H1 (cell line): ENCODE measurements at regions not wholly inside any gene's neighbourhood (a gene's known extent, or its start where the extent isn't known, plus 50 kb on each side); places are given as distances from the start of the nearest gene placed in this dataset.

Experiments
- CTCF ChIA-PET: fragments of 300-600 bp; sonication (Branson Sonifier 250); formaldehyde crosslinking; loops from one replicate; lab custom pipeline; 2021; ENCODE audit not compliant: partially characterized antibody; lab: Charles Lee
- POLR2A ChIA-PET: fragments of 300-600 bp; sonication (Branson Sonifier 250); formaldehyde crosslinking; loops from one replicate; lab custom pipeline; 2021; ENCODE audit warnings: inconsistent platforms; ENCODE audit not compliant: partially characterized antibody; lab: Charles Lee
- DNase-seq, 2 experiments: peaks; one replicate each; pipeline versions ENCODE4 v3.0.0 to v3.0.0-alpha.2; 2010 to 2022; ENCODE audit warnings: low spot score in 2 of 2, low read depth in 1 of 2, mixed read lengths in 1 of 2
- FAIRE-seq: peaks from 2 replicates; lab custom pipeline; 2011; peaks lifted over from hg19 to GRCh38; lab: Jason Lieb, UNC
- H2AFZ ChIP-seq: 2 replicates; pipeline ENCODE4 v1.8.1; 2012; ENCODE audit warnings: low read length, inconsistent platforms
- H2AK5ac ChIP-seq: 2 replicates; pipeline ENCODE4 v1.6.1; 2013; ENCODE audit warnings: low read depth, low read length
- H2BK120ac ChIP-seq: replicated peaks from 2 replicates; pipeline ENCODE3; 2013; ENCODE audit warnings: low read depth, low read length, inconsistent platforms
- H2BK12ac ChIP-seq: 2 replicates; pipeline ENCODE4 v1.6.1; 2013; ENCODE audit warnings: low read depth, low read length
- H2BK15ac ChIP-seq: 2 replicates; pipeline ENCODE4 v1.6.1; 2013; ENCODE audit warnings: low read length
- H2BK20ac ChIP-seq: 2 replicates; pipeline ENCODE4 v1.6.1; 2013; ENCODE audit warnings: low read length
- H2BK5ac ChIP-seq: 2 replicates; pipeline ENCODE4 v1.6.1; 2013; ENCODE audit warnings: low read depth, low read length
- H3K14ac ChIP-seq: 2 replicates; pipeline ENCODE4 v1.6.1; 2013; ENCODE audit warnings: inconsistent platforms; ENCODE audit not compliant: insufficient read length
- H3K18ac ChIP-seq: 2 replicates; pipeline ENCODE4 v1.6.1; 2013; ENCODE audit warnings: low read length; ENCODE audit errors: extremely low read depth
- H3K23ac ChIP-seq: 2 replicates; pipeline ENCODE4 v1.6.1; 2013; ENCODE audit warnings: inconsistent platforms; ENCODE audit not compliant: insufficient read length
- H3K23me2 ChIP-seq: 2 replicates; pipeline ENCODE4 v1.6.1; 2013; ENCODE audit warnings: low read depth, low read length
- H3K27ac ChIP-seq: 2 replicates; pipeline ENCODE4 v1.6.1; 2011; ENCODE audit warnings: low read depth, low read length, inconsistent platforms
- H3K27me3 ChIP-seq, 4 experiments: replicated peaks in 1 of 4; 1 replicate in 1 of 4; 2 replicates in 3 of 4; pipeline versions ENCODE4 v1.6.1 to v1.8.1; 2011 to 2013; ENCODE audit warnings: low read length in 3 of 4, mild to moderate bottlenecking in 3 of 4, inconsistent platforms in 2 of 4, mixed read lengths in 2 of 4, moderate library complexity in 1 of 4; ENCODE audit not compliant: control insufficient read depth in 3 of 4, insufficient read depth in 3 of 4; ENCODE audit errors: extremely low read depth in 1 of 4
- H3K36me3 ChIP-seq, 4 experiments: 2 replicates each; pipeline versions ENCODE4 v1.6.1 to v1.8.1; 2011 to 2013; ENCODE audit warnings: mild to moderate bottlenecking in 4 of 4, low read length in 3 of 4, moderate library complexity in 2 of 4, control low read depth in 1 of 4, inconsistent platforms in 1 of 4; ENCODE audit not compliant: insufficient read depth in 4 of 4, control insufficient read depth in 2 of 4
- H3K4ac ChIP-seq: replicated peaks from 2 replicates; pipeline ENCODE3; 2013; ENCODE audit warnings: low read length, low read depth, mixed read lengths, inconsistent platforms; ENCODE audit not compliant: insufficient read length
- H3K4me1 ChIP-seq, 4 experiments: replicated peaks in 1 of 4; 1 replicate in 1 of 4; 2 replicates in 3 of 4; pipeline versions ENCODE4 v1.6.1 to v1.8.1; 2011 to 2013; ENCODE audit warnings: low read length in 3 of 4, inconsistent platforms in 2 of 4, mixed read lengths in 1 of 4; ENCODE audit not compliant: insufficient read depth in 4 of 4, control insufficient read depth in 3 of 4
- H3K4me2 ChIP-seq, 2 experiments: 2 replicates each; pipeline versions ENCODE4 v1.6.1 to v1.8.1; 2011 to 2013; ENCODE audit warnings: low read depth in 2 of 2, low read length in 2 of 2, control low read depth in 1 of 2, inconsistent platforms in 1 of 2, mild to moderate bottlenecking in 1 of 2; ENCODE audit not compliant: insufficient read depth in 1 of 2
- H3K4me3 ChIP-seq, 4 experiments: fragments of 200-600, 300-600 bp in 1 of 4; sonication (generic), shearing (Covaris generic), sonication (Bioruptor Twin) in 1 of 4; 2 replicates each; pipeline versions ENCODE4 v1.5.1 to v1.8.1; 2011 to 2016; ENCODE audit warnings: low read length in 4 of 4, low read depth in 3 of 4, control low read depth in 2 of 4, inconsistent platforms in 2 of 4, mild to moderate bottlenecking in 2 of 4, mixed read lengths in 1 of 4, moderate library complexity in 1 of 4; ENCODE audit not compliant: insufficient read depth in 2 of 4; ENCODE audit errors: extremely low read depth in 1 of 4
- H3K56ac ChIP-seq: replicated peaks from 2 replicates; pipeline ENCODE3; 2013; ENCODE audit warnings: low read depth, mild to moderate bottlenecking, mixed read lengths, low read length, inconsistent platforms; ENCODE audit not compliant: insufficient read length
- H3K79me1 ChIP-seq: 2 replicates; pipeline ENCODE4 v1.6.1; 2013; ENCODE audit warnings: low read depth, low read length, control low read depth
- H3K79me2 ChIP-seq, 2 experiments: 2 replicates each; pipeline versions ENCODE4 v1.6.1 to v1.8.1; 2012 to 2013; ENCODE audit warnings: low read length in 2 of 2, mild to moderate bottlenecking in 2 of 2, inconsistent platforms in 1 of 2; ENCODE audit not compliant: insufficient read depth in 2 of 2, control insufficient read depth in 1 of 2
- H3K9ac ChIP-seq, 4 experiments: replicated peaks in 1 of 4; 1 replicate in 1 of 4; 2 replicates in 3 of 4; pipeline versions ENCODE4 v1.6.1 to v1.8.1; 2011 to 2013; ENCODE audit warnings: low read depth in 3 of 4, low read length in 3 of 4, control low read depth in 2 of 4, mild to moderate bottlenecking in 2 of 4, moderate library complexity in 2 of 4, inconsistent platforms in 1 of 4; ENCODE audit errors: extremely low read depth in 1 of 4
- H3K9me3 ChIP-seq, 2 experiments: 2 replicates each; pipeline versions ENCODE4 v1.6.1 to v1.8.1; 2012 to 2013; ENCODE audit warnings: mild to moderate bottlenecking in 2 of 2, moderate library complexity in 2 of 2, control low read depth in 1 of 2, inconsistent platforms in 1 of 2, low read depth in 1 of 2, low read length in 1 of 2, mixed read lengths in 1 of 2; ENCODE audit not compliant: insufficient read depth in 2 of 2
- H4K20me1 ChIP-seq, 2 experiments: replicated peaks in 1 of 2; 2 replicates each; pipeline versions ENCODE3 to v1.8.1; 2011 to 2013; ENCODE audit warnings: inconsistent platforms in 2 of 2, low read length in 2 of 2, mild to moderate bottlenecking in 1 of 2; ENCODE audit not compliant: insufficient read depth in 2 of 2, control insufficient read depth in 1 of 2
- H4K5ac ChIP-seq: 2 replicates; pipeline ENCODE4 v1.6.1; 2013; ENCODE audit warnings: low read length, low read depth, mixed read lengths, inconsistent platforms; ENCODE audit not compliant: insufficient read length
- H4K8ac ChIP-seq: 2 replicates; pipeline ENCODE4 v1.8.0; 2013; ENCODE audit warnings: mild to moderate bottlenecking, moderate library complexity, low read length, inconsistent platforms; ENCODE audit not compliant: insufficient read depth; ENCODE audit errors: extremely low read depth
- H4K91ac ChIP-seq: replicated peaks from 2 replicates; pipeline ENCODE3; 2013; ENCODE audit warnings: low read length, mixed read lengths, inconsistent platforms; ENCODE audit not compliant: insufficient read length
- BCL11A ChIP-seq, 2 experiments: IDR thresholded peaks; one replicate each; pipeline ENCODE4 v1.6.1; 2011; ENCODE audit warnings: low read depth in 2 of 2, low read length in 2 of 2, mild to moderate bottlenecking in 2 of 2
- CHD1 ChIP-seq: IDR thresholded peaks from 2 replicates; pipeline ENCODE4 v1.6.1; 2012; ENCODE audit warnings: low read depth, low read length, improper control_type of control experiment
- CTBP2 ChIP-seq: IDR thresholded peaks from 2 replicates; pipeline ENCODE4 v1.7.0; 2011; ENCODE audit warnings: borderline replicate concordance, mild to moderate bottlenecking, moderate library complexity, mixed read lengths, low read length; ENCODE audit not compliant: insufficient read depth, insufficient read length
- E2F6 ChIP-seq: IDR thresholded peaks from 2 replicates; pipeline ENCODE4 v1.6.1; 2012; ENCODE audit warnings: inconsistent platforms
- KDM1A ChIP-seq: fragments of 200-600, 300-600 bp; sonication (generic); IDR thresholded peaks from 2 replicates; pipeline ENCODE4 v1.7.1; 2016; ENCODE audit warnings: mild to moderate bottlenecking, low read length, borderline replicate concordance
- NANOG ChIP-seq: IDR thresholded peaks from 2 replicates; pipeline ENCODE4 v1.6.1; 2011; ENCODE audit warnings: low read length, low read depth, mild to moderate bottlenecking, inconsistent platforms; ENCODE audit not compliant: insufficient read depth, poor library complexity, severe bottlenecking
- NRF1 ChIP-seq: IDR thresholded peaks from 2 replicates; pipeline ENCODE4 v1.6.1; 2011; ENCODE audit warnings: mild to moderate bottlenecking, low read depth, low read length, improper control_type of control experiment
- RFX5 ChIP-seq: IDR thresholded peaks from 2 replicates; pipeline ENCODE4 v1.6.1; 2011; ENCODE audit warnings: low read depth, low read length, improper control_type of control experiment, borderline replicate concordance
- RXRA ChIP-seq: IDR thresholded peaks from 2 replicates; pipeline ENCODE4 v1.6.1; 2011; ENCODE audit warnings: low read depth, mild to moderate bottlenecking, low read length, moderate library complexity; ENCODE audit not compliant: insufficient read depth
- TAF1 ChIP-seq: IDR thresholded peaks from 2 replicates; pipeline ENCODE4 v1.6.1; 2011; ENCODE audit warnings: mild to moderate bottlenecking, low read depth, low read length
- ZNF274 ChIP-seq: IDR thresholded peaks from 2 replicates; pipeline ENCODE4 v1.7.0; 2012; ENCODE audit warnings: low read length, borderline replicate concordance; ENCODE audit errors: extremely low read depth
- WGBS, 2 experiments: shearing (Covaris generic) in 1 of 2; methylation state at CpG; one replicate each; pipeline versions ENCODE4 v1.1.6 to v1.1.7; 2013 to 2015; ENCODE audit warnings: low lambda C conversion rate in 2 of 2, mixed read lengths in 2 of 2, inconsistent platforms in 1 of 2, low coverage in 1 of 2, missing lambda C conversion rate in 1 of 2; ENCODE audit not compliant: insufficient replicate concordance in 2 of 2, insufficient coverage in 1 of 2, insufficient read length in 1 of 2; ENCODE audit errors: extremely low coverage in 1 of 2, missing lambda C conversion rate in 1 of 2; 5-methylcytosine and 5-hydroxymethylcytosine counted together
- TF ChIP-seq, protein P1 (sequence below): IDR thresholded peaks from 2 replicates; pipeline ENCODE4 v1.6.1; 2011; ENCODE audit warnings: low read length, improper control_type of control experiment

- Histone ChIP-seq H3K14ac (no peak overlapping the region), H2BK5ac (no peak overlapping the region), H3K27me3 (no peaks in the 10 kb centered on the region), H4K8ac (no peak overlapping the region), H3K27ac (no peak overlapping the region), H4K20me1 (no peaks in the 10 kb centered on the region), H4K91ac (no peak overlapping the region), H3K23me2 (no peaks in the 10 kb centered on the region), H3K4ac (no peak overlapping the region), H3K79me1 (no peaks in the 10 kb centered on the region), H3K4me3 (no peak overlapping the region), H3K9ac (no peak overlapping the region), H2AFZ (no peak overlapping the region), H2BK15ac (no peak overlapping the region), H2AK5ac (0 out of 2 replicates have a peak overlapping the region, but pooled peaks have one; percentile 65), H2BK120ac (no peak overlapping the region), H3K36me3 (no peaks in the 10 kb centered on the region), H4K5ac (no peak overlapping the region), H3K4me1 (peaks cover 2 to 5% (median 3%) of the 10 kb centered on the region in 4 experiments; a peak in 3 of 7 replicates), H2BK20ac (no peak overlapping the region), H3K18ac (no peak overlapping the region), H3K4me2 (no peak overlapping the region), H3K23ac (no peak overlapping the region), H3K79me2 (no peaks in the 10 kb centered on the region), H2BK12ac (no peak overlapping the region), H3K56ac (no peak overlapping the region), H3K9me3 (peaks cover 10 to 14% of the 10 kb centered on the region in 2 experiments; a peak in 3 of 4 replicates)
- no peak for DNase-seq
- WGBS, 2 experiments: 71% methylated on average over 2 of the region's 2 CpGs; no CpG with 5 or more reads in 1 of the 2 experiments
- ChIA-PET CTCF (interaction anchor here (0.8 kb wide), 1 partner anchor 8 kb away, joined by 3 read pairs; no protein-coding TSS in a partner anchor), POLR2A (no interaction called here)
- FAIRE-seq: no peak
- TF ChIP-seq CHD1: no peak
- TF ChIP-seq, protein P1, sequence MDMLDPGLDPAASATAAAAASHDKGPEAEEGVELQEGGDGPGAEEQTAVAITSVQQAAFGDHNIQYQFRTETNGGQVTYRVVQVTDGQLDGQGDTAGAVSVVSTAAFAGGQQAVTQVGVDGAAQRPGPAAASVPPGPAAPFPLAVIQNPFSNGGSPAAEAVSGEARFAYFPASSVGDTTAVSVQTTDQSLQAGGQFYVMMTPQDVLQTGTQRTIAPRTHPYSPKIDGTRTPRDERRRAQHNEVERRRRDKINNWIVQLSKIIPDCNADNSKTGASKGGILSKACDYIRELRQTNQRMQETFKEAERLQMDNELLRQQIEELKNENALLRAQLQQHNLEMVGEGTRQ: no peak
- TF ChIP-seq BCL11A (IDR thresholded peaks at IDR 0.05; ENCODE audit: low read depth in 2 of 2, low read length in 2 of 2): no peak
- no peak for TF ChIP-seq KDM1A
- TF ChIP-seq ZNF274: no peak
- no peak for TF ChIP-seq TAF1
- TF ChIP-seq RFX5: no peak
- no peak for TF ChIP-seq NRF1
- TF ChIP-seq E2F6: no peak
- no peak for TF ChIP-seq CTBP2
- TF ChIP-seq NANOG: no peak
- TF ChIP-seq RXRA: no peak
Measured at GRCh38 chr2:186309901-186310300, 176.2 kb upstream of the ZC3H15 start.
